ENCODE measurements at regions not wholly inside any gene's neighbourhood (a gene's known extent, or its start where the extent isn't known, plus 50 kb on each side); places are given as distances from the start of the nearest gene placed in this dataset.

DNA sequence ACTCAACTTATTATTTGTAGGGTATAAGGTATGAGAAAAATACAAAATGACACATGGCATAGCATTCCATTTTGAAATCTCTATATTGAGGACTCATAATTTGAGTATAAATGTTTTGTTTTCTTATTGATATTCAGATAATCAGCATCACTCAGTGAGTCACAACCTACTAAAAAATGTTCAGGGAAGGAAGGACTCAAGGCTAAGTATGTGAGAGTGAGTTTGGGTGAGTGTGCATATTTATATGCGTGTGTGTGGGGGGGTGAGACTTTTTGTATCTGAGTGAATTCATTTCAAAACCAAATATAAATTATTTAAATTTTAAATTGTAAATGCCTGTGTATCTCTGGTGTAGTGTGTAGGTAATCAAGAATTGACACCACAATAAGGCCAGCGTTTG, 87.8 kb upstream of the PRKD1 start:
- H3K4me1 ChIP-seq: no peaks in the 10 kb centered on the region
- 77 to 92% (median 89%) methylated on average over 2 of the region's 2 CpGs for WGBS, 5 donors
- H3K27ac ChIP-seq: no peak overlapping the region
- H3K4me3 ChIP-seq: no peak overlapping the region
- TF ChIP-seq POLR2A (IDR thresholded peaks at IDR 0.05): no peak
- TF ChIP-seq POLR2AphosphoS5 (IDR thresholded peaks at IDR 0.05): no peak
- TF ChIP-seq, protein P1, sequence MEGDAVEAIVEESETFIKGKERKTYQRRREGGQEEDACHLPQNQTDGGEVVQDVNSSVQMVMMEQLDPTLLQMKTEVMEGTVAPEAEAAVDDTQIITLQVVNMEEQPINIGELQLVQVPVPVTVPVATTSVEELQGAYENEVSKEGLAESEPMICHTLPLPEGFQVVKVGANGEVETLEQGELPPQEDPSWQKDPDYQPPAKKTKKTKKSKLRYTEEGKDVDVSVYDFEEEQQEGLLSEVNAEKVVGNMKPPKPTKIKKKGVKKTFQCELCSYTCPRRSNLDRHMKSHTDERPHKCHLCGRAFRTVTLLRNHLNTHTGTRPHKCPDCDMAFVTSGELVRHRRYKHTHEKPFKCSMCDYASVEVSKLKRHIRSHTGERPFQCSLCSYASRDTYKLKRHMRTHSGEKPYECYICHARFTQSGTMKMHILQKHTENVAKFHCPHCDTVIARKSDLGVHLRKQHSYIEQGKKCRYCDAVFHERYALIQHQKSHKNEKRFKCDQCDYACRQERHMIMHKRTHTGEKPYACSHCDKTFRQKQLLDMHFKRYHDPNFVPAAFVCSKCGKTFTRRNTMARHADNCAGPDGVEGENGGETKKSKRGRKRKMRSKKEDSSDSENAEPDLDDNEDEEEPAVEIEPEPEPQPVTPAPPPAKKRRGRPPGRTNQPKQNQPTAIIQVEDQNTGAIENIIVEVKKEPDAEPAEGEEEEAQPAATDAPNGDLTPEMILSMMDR (IDR thresholded peaks at IDR 0.05): no peak
- TF ChIP-seq EP300 (IDR thresholded peaks at IDR 0.05): no peak
- H3K36me3 ChIP-seq: no peaks in the 10 kb centered on the region
- no peaks in the 10 kb centered on the region for H3K9me3 ChIP-seq
- no peak for DNase-seq
- no peaks in the 10 kb centered on the region for H3K27me3 ChIP-seq
- intact Hi-C loops (cut with DNase I; ENCODE audit: low total_unique reads): no loop called here

DNA sequence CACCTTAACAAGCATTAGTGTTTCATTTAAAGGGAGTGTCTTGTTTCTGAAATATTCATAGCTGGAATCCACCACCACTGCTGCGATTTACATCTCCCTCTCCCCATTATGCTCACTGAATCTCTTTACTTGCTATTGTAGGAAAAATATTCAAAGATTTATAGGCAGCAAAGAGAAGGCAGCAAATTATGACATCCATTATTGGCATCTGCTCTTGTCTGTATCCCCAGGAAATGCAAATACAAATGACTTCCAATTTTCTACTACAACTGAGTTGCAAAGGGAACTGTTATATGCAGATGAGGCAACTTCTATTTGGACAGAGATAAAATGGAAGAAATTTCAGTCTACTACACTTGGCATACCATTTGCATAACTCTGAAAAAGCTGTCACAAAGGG, 88.4 kb upstream of the PRKD1 start:
- 85 to 97% (median 92%) methylated on average over 1 of the region's 1 CpG for WGBS, 5 donors
- H3K4me3 ChIP-seq: no peak overlapping the region
- no peaks in the 10 kb centered on the region for H3K27me3 ChIP-seq
- DNase-seq: no peak
- H3K36me3 ChIP-seq: no peaks in the 10 kb centered on the region
- no peak overlapping the region for H3K27ac ChIP-seq
- H3K4me1 ChIP-seq: no peaks in the 10 kb centered on the region
- TF ChIP-seq EP300 (IDR thresholded peaks at IDR 0.05) (no peak), POLR2AphosphoS5 (IDR thresholded peaks at IDR 0.05) (no peak), POLR2A (IDR thresholded peaks at IDR 0.05) (no peak)
- TF ChIP-seq, protein P1 (IDR thresholded peaks at IDR 0.05): no peak
- no peaks in the 10 kb centered on the region for H3K9me3 ChIP-seq
- intact Hi-C loops (cut with DNase I; ENCODE audit: low total_unique reads): no loop called here

- intact Hi-C loops (cut with DNase I; ENCODE audit: low total_unique reads): no loop called here
- H3K4me3 ChIP-seq: no peak overlapping the region
- WGBS, 5 donors: 74 to 91% (median 83%) methylated on average over 2 of the region's 2 CpGs
- H3K9me3 ChIP-seq: no peaks in the 10 kb centered on the region
- no peaks in the 10 kb centered on the region for H3K27me3 ChIP-seq
- DNase-seq: no peak
- TF ChIP-seq, protein P1 (IDR thresholded peaks at IDR 0.05): no peak
- TF ChIP-seq POLR2A (IDR thresholded peaks at IDR 0.05) (no peak), EP300 (IDR thresholded peaks at IDR 0.05) (no peak), POLR2AphosphoS5 (IDR thresholded peaks at IDR 0.05) (no peak)
- no peaks in the 10 kb centered on the region for H3K36me3 ChIP-seq
- H3K4me1 ChIP-seq: no peaks in the 10 kb centered on the region
- H3K27ac ChIP-seq: no peak overlapping the region
Observed at GRCh38 chr14:30017370-30017993, 89.8 kb upstream of the PRKD1 start.

DNA sequence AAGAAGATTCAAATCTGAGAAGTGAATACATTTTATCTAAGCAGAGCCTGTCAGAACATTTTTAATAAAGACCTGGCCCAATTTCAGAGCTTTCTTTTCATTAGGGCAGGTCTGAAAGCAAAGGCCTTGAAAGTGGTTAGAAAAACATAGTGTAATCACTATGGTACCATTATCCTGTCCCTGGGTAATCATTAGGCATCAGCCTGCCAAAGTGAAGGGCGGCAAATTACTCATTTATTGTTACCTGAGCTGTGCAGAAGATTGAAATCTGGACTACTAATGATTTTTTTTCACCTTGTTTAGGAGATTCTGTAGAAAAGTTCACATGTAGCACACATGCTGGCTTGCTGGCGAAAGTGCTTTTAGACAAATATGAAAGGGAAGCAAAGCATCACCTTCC, 92.6 kb upstream of the PRKD1 start:
- Histone ChIP-seq H3K27me3 (no peaks in the 10 kb centered on the region), H3K36me3 (no peaks in the 10 kb centered on the region), H3K27ac (no peak overlapping the region), H3K9me3 (peaks cover 0 to 11% (median 5%) of the 10 kb centered on the region in 4 donors), H3K4me1 (no peaks in the 10 kb centered on the region), H3K4me3 (no peak overlapping the region)
- intact Hi-C loops (cut with DNase I; ENCODE audit: low total_unique reads): no loop called here
- no peak for DNase-seq
- WGBS, 5 donors: 25 to 67% (median 45%) methylated on average over 2 of the region's 2 CpGs
- TF ChIP-seq EP300 (IDR thresholded peaks at IDR 0.05) (no peak), POLR2AphosphoS5 (IDR thresholded peaks at IDR 0.05) (no peak), POLR2A (IDR thresholded peaks at IDR 0.05) (no peak)
- TF ChIP-seq, protein P1 (IDR thresholded peaks at IDR 0.05): no peak

Measured in stomach (tissue), 8 donors.